ENCODE measurements at regions not wholly inside any gene's neighbourhood (a gene's known extent, or its start where the extent isn't known, plus 50 kb on each side); places are given as distances from the start of the nearest gene placed in this dataset.

DNA sequence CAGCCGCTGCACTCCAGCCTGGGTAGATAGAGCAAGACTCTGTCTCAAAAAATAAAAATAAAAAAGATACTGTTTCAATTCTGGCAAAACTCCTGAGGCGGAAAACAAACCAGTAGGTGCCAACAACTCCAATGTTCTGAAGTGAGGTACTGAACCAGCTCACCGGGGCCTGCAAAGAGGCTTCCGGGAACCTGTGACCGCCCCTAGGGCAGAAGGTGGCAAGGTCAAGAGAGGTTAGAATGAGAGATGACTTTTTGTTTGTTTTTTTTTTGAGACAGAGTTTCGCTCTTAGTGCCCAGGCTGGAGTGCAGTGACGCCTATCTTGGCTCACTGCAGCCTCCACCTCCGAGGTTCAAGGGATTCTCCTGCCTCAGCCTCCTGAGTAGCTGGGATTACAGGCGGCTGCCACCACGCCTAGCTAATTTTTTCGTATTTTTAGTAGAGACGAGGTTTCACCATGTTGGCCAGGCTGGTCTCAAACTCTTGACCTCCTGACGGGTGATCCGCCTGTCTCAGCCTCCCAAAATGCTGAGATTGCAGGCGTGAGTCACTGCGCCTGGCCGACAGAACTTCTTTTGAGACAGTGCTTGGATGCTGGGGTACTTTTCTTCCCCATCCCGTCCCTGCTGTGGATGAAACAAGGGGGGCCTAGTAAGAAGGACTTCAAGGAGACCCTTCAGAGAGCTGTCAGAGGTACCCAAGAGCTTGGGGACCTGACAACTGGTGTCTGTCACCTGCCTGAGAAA lies 91.9 kb upstream of the SLC25A33 start:
- intact Hi-C loops (cut with DNase I, micrococcal nuclease) = no loop called here
- no peaks in the 10 kb centered on the region for H3K9me3 Mint-ChIP-seq
- Histone ChIP-seq H3K27ac (ENCODE audit: low read depth in 1 of 2, low read length in 2 of 2) (no peak overlapping the region), H3K36me3 (ENCODE audit: insufficient read depth, low read length) (no peaks in the 10 kb centered on the region), H3K4me1 (ENCODE audit: insufficient read depth, low read length) (no peaks in the 10 kb centered on the region), H3K27me3 (ENCODE audit: control insufficient read depth in 1 of 2, insufficient read depth in 2 of 2, low read length in 2 of 2) (no peaks in the 10 kb centered on the region), H3K9me3 (ENCODE audit: control insufficient read depth in 1 of 2, insufficient read depth in 1 of 2, low read length in 2 of 2) (no peaks in the 10 kb centered on the region), H3K4me3 (ENCODE audit: low read length) (no peak overlapping the region)
- no peak overlapping the region for H3K4me3 Mint-ChIP-seq
- H3K27ac Mint-ChIP-seq = no peak overlapping the region
- ATAC-seq (ENCODE audit: poor library complexity) (no peak), DNase-seq (no peak)
- ChIA-PET CTCF (no interaction called here), POLR2A (no interaction called here)
- TF ChIP-seq, protein P1, sequence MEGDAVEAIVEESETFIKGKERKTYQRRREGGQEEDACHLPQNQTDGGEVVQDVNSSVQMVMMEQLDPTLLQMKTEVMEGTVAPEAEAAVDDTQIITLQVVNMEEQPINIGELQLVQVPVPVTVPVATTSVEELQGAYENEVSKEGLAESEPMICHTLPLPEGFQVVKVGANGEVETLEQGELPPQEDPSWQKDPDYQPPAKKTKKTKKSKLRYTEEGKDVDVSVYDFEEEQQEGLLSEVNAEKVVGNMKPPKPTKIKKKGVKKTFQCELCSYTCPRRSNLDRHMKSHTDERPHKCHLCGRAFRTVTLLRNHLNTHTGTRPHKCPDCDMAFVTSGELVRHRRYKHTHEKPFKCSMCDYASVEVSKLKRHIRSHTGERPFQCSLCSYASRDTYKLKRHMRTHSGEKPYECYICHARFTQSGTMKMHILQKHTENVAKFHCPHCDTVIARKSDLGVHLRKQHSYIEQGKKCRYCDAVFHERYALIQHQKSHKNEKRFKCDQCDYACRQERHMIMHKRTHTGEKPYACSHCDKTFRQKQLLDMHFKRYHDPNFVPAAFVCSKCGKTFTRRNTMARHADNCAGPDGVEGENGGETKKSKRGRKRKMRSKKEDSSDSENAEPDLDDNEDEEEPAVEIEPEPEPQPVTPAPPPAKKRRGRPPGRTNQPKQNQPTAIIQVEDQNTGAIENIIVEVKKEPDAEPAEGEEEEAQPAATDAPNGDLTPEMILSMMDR (IDR thresholded peaks at IDR 0.05) = no peak
- H3K4me1 Mint-ChIP-seq (ENCODE audit: low read depth) = no peaks in the 10 kb centered on the region
- H3K27me3 Mint-ChIP-seq = no peaks in the 10 kb centered on the region
- no peaks in the 10 kb centered on the region for H3K36me3 Mint-ChIP-seq (ENCODE audit: low read depth)

DNA sequence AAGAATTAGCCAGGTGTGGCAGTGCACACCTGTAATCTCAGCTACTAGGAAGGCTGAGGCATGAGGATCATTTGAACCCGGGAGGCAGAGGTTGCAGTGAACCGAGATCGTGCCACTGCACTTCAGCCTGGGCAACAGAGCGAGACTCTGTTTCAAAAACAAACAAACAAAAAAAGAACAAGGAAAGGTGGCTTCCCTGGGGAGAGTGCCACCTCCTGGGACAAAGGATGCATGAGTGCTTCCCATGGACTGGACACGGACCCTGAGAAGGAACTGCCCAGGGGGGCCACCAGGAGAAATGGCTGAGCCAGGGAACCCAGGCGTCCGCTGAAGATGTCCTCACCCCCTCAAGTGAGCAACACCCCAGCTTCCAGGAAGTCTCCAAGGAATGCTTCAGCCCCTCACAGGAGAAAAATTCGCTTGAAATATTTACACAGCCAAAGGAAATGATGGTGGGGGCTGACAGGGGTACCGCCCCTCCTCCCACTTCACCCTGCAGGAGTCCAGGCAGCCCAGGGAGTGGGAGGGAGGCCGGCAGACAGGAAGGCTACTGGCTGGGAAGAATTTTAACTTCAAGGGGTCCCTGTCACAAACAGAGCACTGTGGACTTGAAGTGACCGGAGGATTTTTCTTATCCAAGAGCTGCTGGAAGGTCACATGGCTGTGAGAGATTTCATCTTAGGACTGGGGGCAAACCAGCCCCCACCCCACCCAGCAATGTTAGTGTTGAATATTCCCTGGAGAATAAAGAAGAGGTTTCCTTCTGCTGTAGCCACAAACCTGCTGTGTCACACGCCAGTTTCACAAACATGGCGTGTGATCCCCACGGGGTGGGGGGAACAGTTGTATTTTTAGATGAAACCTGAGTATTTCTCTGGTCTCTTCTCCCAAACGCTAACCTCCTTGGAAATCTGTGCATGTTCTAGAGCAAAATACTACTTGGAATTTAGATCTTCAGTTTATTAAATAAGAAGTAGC lies 90.8 kb upstream of the SLC25A33 start:
- no peaks in the 10 kb centered on the region for H3K9me3 Mint-ChIP-seq
- intact Hi-C loops (cut with DNase I, micrococcal nuclease) = no loop called here
- ChIA-PET POLR2A (interaction anchor here (0.6 kb wide), 1 partner anchor 85 kb away, joined by 3 read pairs; no protein-coding TSS in a partner anchor), CTCF (interaction anchor here (1.1 kb wide), 1 partner anchor 43 kb away, joined by 3 read pairs; no protein-coding TSS in a partner anchor)
- no peak overlapping the region for H3K4me3 Mint-ChIP-seq
- no peak overlapping the region for H3K27ac Mint-ChIP-seq
- Histone ChIP-seq H3K4me1 (ENCODE audit: insufficient read depth, low read length) (no peaks in the 10 kb centered on the region), H3K27ac (ENCODE audit: low read depth in 1 of 2, low read length in 2 of 2) (no peak overlapping the region), H3K4me3 (ENCODE audit: low read length) (no peak overlapping the region), H3K27me3 (ENCODE audit: control insufficient read depth in 1 of 2, insufficient read depth in 2 of 2, low read length in 2 of 2) (no peaks in the 10 kb centered on the region), H3K9me3 (ENCODE audit: control insufficient read depth in 1 of 2, insufficient read depth in 1 of 2, low read length in 2 of 2) (no peaks in the 10 kb centered on the region), H3K36me3 (ENCODE audit: insufficient read depth, low read length) (no peaks in the 10 kb centered on the region)
- DNase-seq = no peak
- no peak for ATAC-seq (ENCODE audit: poor library complexity)
- H3K36me3 Mint-ChIP-seq (ENCODE audit: low read depth) = no peaks in the 10 kb centered on the region
- no peaks in the 10 kb centered on the region for H3K27me3 Mint-ChIP-seq
- TF ChIP-seq, protein P1 (IDR thresholded peaks at IDR 0.05) = no peak
- H3K4me1 Mint-ChIP-seq (ENCODE audit: low read depth) = no peaks in the 10 kb centered on the region

DNA sequence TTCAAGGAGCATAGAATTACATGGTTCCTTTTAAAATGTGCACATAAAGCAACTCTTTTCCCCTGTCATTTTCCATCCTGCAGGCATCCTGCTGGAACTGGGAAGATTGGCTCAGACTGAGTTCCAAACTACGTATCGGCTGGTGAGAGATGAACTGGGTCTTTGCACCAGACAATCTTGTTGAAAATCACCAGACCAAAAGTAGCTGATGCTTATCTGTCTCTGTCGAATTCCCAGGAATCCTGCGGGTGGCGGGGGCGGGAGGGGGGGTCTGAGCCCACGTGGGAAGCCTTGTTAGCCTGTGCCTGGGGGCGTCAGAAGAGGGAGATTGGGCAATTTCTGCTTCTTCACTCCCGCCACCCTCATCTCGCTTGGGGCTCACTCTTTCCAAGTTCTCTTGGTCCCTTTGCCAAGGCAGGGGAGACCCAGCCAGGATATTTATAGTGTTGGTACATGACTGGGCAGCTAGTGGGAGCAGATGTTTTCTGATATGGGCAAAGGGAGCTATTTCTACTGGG lies 90.1 kb upstream of the SLC25A33 start:
- Histone ChIP-seq H3K27me3 (ENCODE audit: control insufficient read depth in 1 of 2, insufficient read depth in 2 of 2, low read length in 2 of 2) (no peaks in the 10 kb centered on the region), H3K4me3 (ENCODE audit: low read length) (no peak overlapping the region), H3K4me1 (ENCODE audit: insufficient read depth, low read length) (no peaks in the 10 kb centered on the region), H3K27ac (ENCODE audit: low read depth in 1 of 2, low read length in 2 of 2) (no peak overlapping the region), H3K9me3 (ENCODE audit: control insufficient read depth in 1 of 2, insufficient read depth in 1 of 2, low read length in 2 of 2) (no peaks in the 10 kb centered on the region), H3K36me3 (ENCODE audit: insufficient read depth, low read length) (no peaks in the 10 kb centered on the region)
- H3K4me1 Mint-ChIP-seq (ENCODE audit: low read depth) = no peaks in the 10 kb centered on the region
- POLR2A ChIA-PET = no interaction called here
- H3K27me3 Mint-ChIP-seq = no peaks in the 10 kb centered on the region
- CTCF ChIA-PET = no interaction called here
- TF ChIP-seq, protein P1 (IDR thresholded peaks at IDR 0.05) = no peak
- no peaks in the 10 kb centered on the region for H3K36me3 Mint-ChIP-seq (ENCODE audit: low read depth)
- no peak overlapping the region for H3K27ac Mint-ChIP-seq
- ATAC-seq (ENCODE audit: poor library complexity) (no peak), DNase-seq (no peak)
- no peak overlapping the region for H3K4me3 Mint-ChIP-seq
- H3K9me3 Mint-ChIP-seq = no peaks in the 10 kb centered on the region
- intact Hi-C loops (cut with DNase I, micrococcal nuclease) = no loop called here
